Suprapubic skin (tissue), 4 donors: ENCODE measurements at regions not wholly inside any gene's neighbourhood (a gene's known extent, or its start where the extent isn't known, plus 50 kb on each side); places are given as distances from the start of the nearest gene placed in this dataset.

Source experiments
- CTCF ChIP-seq, 2 donors: fragments of 200-600 bp in 1 of 2; fragments of 450-650 bp in 1 of 2; sonication (generic) in 1 of 2; IDR thresholded peaks; one replicate each; pipeline ENCODE4 v1.5.1; 2016 to 2019; ENCODE audit warnings: antibody characterized with exemption in 2 of 2, mild to moderate bottlenecking in 1 of 2, moderate library complexity in 1 of 2
- POLR2A ChIP-seq, 2 donors: fragments of 450-650 bp; IDR thresholded peaks; one replicate each; pipeline ENCODE4 v1.6.1; 2017; ENCODE audit warnings: antibody characterized with exemption in 2 of 2, mild to moderate bottlenecking in 2 of 2, moderate library complexity in 2 of 2
- POLR2AphosphoS5 ChIP-seq, 3 donors: sonication (generic); formaldehyde crosslinking; IDR thresholded peaks; one replicate each; pipeline ENCODE4 v1.6.1; 2017; ENCODE audit warnings: antibody characterized with exemption in 3 of 3

GRCh38 chr1:29876441-29876840, 640.1 kb downstream of the PTPRU start:
- TF ChIP-seq CTCF (IDR thresholded peaks at IDR 0.05) (no peak), POLR2A (IDR thresholded peaks at IDR 0.05) (no peak), POLR2AphosphoS5 (IDR thresholded peaks at IDR 0.05) (no peak)
